Lung (tissue), 11 donors: ENCODE measurements at regions not wholly inside any gene's neighbourhood (a gene's known extent, or its start where the extent isn't known, plus 50 kb on each side); places are given as distances from the start of the nearest gene placed in this dataset.

ENCODE experiments used
- ATAC-seq: fragments of 200-7000 bp; cut with Tn5 transposase; one replicate; pipeline ENCODE4 v1.9.1; 2020; ENCODE audit warnings: moderate number of reproducible peaks; ENCODE audit not compliant: insufficient read depth, low FRiP score
- DNase-seq, 3 donors: peaks; one replicate each; pipeline ENCODE4 v3.0.0-alpha.2; 2013 to 2017
- H3K27ac ChIP-seq, 2 donors: one replicate each; pipeline ENCODE4 v1.5.1; 2013; ENCODE audit warnings: mild to moderate bottlenecking in 2 of 2, moderate library complexity in 2 of 2, control low read depth in 1 of 2, inconsistent platforms in 1 of 2, low read depth in 1 of 2, low read length in 1 of 2
- H3K27me3 ChIP-seq, 3 donors: one replicate each; pipeline ENCODE4 v1.5.1; 2013; ENCODE audit warnings: low read length in 2 of 3; ENCODE audit not compliant: control insufficient read depth in 3 of 3, insufficient read depth in 3 of 3
- H3K36me3 ChIP-seq, 4 donors: one replicate each; pipeline ENCODE4 v1.5.1; 2013; ENCODE audit warnings: low read length in 4 of 4, mild to moderate bottlenecking in 1 of 4, moderate library complexity in 1 of 4; ENCODE audit not compliant: control insufficient read depth in 4 of 4, insufficient read depth in 4 of 4
- H3K4me1 ChIP-seq, 5 donors: one replicate each; pipeline ENCODE4 v1.5.1; 2013; ENCODE audit warnings: low read length in 5 of 5, mild to moderate bottlenecking in 2 of 5, moderate library complexity in 1 of 5; ENCODE audit not compliant: control insufficient read depth in 5 of 5, insufficient read depth in 5 of 5
- H3K4me3 ChIP-seq: one replicate; pipeline ENCODE4 v1.5.1; 2013; ENCODE audit warnings: mild to moderate bottlenecking, control low read depth, moderate library complexity
- H3K9ac ChIP-seq, 2 donors: one replicate each; pipeline ENCODE4 v1.5.1; 2013; ENCODE audit warnings: low read length in 2 of 2, control low read depth in 1 of 2; ENCODE audit not compliant: insufficient read depth in 1 of 2
- H3K9me3 ChIP-seq, 4 donors: one replicate each; pipeline ENCODE4 v1.5.1; 2013; ENCODE audit warnings: low read length in 3 of 4, mild to moderate bottlenecking in 1 of 4, moderate library complexity in 1 of 4; ENCODE audit not compliant: control insufficient read depth in 4 of 4, insufficient read depth in 3 of 4
- CTCF ChIP-seq: IDR thresholded peaks from 2 replicates; pipeline ENCODE4 v1.5.1; 2012; ENCODE audit warnings: mild to moderate bottlenecking; ENCODE audit errors: control extremely low read depth, extremely low read depth
- WGBS, 2 donors: extraction: QIAGEN DNeasy Blood & Tissue Kit; methylation state at CpG; one replicate each; pipeline ENCODE4 v1.1.7; 2013; 5-methylcytosine and 5-hydroxymethylcytosine counted together
- donor health status: control.
- donor health status: control.
- donor health status: Bipolar disorder and iron deficiency.
- donor health status: healthy.
- donor health status: DM: yes; HTN: yes; CAD: no.

- DNase-seq (no peak), ATAC-seq (no peak)
- TF ChIP-seq CTCF, result no peak
- no peak overlapping the region for H3K9ac ChIP-seq
- H3K4me1 ChIP-seq, result peaks cover 0 to 9% (median 4%) of the 10 kb centered on the region in 5 donors
- no peaks in the 10 kb centered on the region for H3K9me3 ChIP-seq
- no peaks in the 10 kb centered on the region for H3K36me3 ChIP-seq
- 99% methylated on average over 3 of the region's 3 CpGs for whole genome bisulfite sequencing, 2 donors
- no peak overlapping the region for H3K4me3 ChIP-seq
- H3K27me3 ChIP-seq, result no peaks in the 10 kb centered on the region
- no peak overlapping the region for H3K27ac ChIP-seq
Observed at GRCh38 chr15:81075272-81075671, 58.8 kb upstream of the CFAP161 start.

GRCh38 chr15:81080996-81081395, 53.1 kb upstream of the CFAP161 start:
- DNase-seq (no peak), ATAC-seq (no peak)
- H3K36me3 ChIP-seq, result no peaks in the 10 kb centered on the region
- 91 to 94% methylated on average over 2 of the region's 2 CpGs for WGBS, 2 donors
- H3K27me3 ChIP-seq, result no peaks in the 10 kb centered on the region
- H3K4me3 ChIP-seq, result no peak overlapping the region
- no peak for TF ChIP-seq CTCF
- no peaks in the 10 kb centered on the region for H3K4me1 ChIP-seq
- no peak overlapping the region for H3K9ac ChIP-seq
- H3K27ac ChIP-seq, result no peak overlapping the region
- no peaks in the 10 kb centered on the region for H3K9me3 ChIP-seq

- H3K9me3 ChIP-seq, result no peaks in the 10 kb centered on the region
- TF ChIP-seq CTCF, result no peak
- H3K27ac ChIP-seq, result no peak overlapping the region
- H3K27me3 ChIP-seq, result peaks cover 0 to 3% (median 0%) of the 10 kb centered on the region in 3 donors
- ATAC-seq, result no peak
- H3K36me3 ChIP-seq, result no peaks in the 10 kb centered on the region
- DNase-seq, result no peak
- peaks cover 0 to 6% (median 0%) of the 10 kb centered on the region in 5 donors for H3K4me1 ChIP-seq
- H3K9ac ChIP-seq, result no peak overlapping the region
- WGBS, 2 donors, result 94% methylated on average over 3 of the region's 3 CpGs
- H3K4me3 ChIP-seq, result no peak overlapping the region
Observed at GRCh38 chr15:81083201-81083600, 50.9 kb upstream of the CFAP161 start.
